ENCODE measurements at regions not wholly inside any gene's neighbourhood (a gene's known extent, or its start where the extent isn't known, plus 50 kb on each side); places are given as distances from the start of the nearest gene placed in this dataset.

DNA sequence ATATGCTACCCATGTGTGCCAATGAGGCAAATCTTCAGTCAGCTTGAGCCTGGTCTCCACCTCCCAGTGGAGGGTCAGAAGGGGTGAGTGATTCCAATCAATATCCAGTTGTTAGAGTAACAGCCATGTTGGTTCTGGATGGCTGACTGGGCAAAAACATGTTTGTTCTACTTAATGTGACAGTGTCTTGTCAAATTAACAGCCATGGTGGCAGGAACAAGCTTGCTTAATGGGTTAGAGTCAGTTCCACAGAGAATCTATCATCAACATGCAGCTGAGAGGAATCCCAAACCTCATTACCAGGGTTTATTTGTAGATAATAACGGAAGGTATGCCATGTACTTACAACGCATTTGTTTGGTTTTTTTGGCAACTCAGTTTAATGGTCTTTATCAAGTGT is 133.2 kb downstream of the SLC17A6 start:
- no peak for TF ChIP-seq EZH2 (optimal IDR thresholded peaks at IDR 0.05; ENCODE audit: low read depth, low read length)
- TF ChIP-seq, protein P1, sequence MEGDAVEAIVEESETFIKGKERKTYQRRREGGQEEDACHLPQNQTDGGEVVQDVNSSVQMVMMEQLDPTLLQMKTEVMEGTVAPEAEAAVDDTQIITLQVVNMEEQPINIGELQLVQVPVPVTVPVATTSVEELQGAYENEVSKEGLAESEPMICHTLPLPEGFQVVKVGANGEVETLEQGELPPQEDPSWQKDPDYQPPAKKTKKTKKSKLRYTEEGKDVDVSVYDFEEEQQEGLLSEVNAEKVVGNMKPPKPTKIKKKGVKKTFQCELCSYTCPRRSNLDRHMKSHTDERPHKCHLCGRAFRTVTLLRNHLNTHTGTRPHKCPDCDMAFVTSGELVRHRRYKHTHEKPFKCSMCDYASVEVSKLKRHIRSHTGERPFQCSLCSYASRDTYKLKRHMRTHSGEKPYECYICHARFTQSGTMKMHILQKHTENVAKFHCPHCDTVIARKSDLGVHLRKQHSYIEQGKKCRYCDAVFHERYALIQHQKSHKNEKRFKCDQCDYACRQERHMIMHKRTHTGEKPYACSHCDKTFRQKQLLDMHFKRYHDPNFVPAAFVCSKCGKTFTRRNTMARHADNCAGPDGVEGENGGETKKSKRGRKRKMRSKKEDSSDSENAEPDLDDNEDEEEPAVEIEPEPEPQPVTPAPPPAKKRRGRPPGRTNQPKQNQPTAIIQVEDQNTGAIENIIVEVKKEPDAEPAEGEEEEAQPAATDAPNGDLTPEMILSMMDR (IDR thresholded peaks at IDR 0.05; ENCODE audit: low read length), result no peak
- TF ChIP-seq EZH2phosphoT487 (IDR thresholded peaks at IDR 0.05; ENCODE audit: low read length), result no peak
